Naive B cell (primary cell): ENCODE measurements at regions not wholly inside any gene's neighbourhood (a gene's known extent, or its start where the extent isn't known, plus 50 kb on each side); places are given as distances from the start of the nearest gene placed in this dataset.
"Not testable (repeated sequence)": the region's sequence is repeated elsewhere in the genome, so short reads cannot be mapped to it uniquely, and the experiment has no call there.

Experiments
- ATAC-seq, 2 donors: fragments of 150-1000 bp; cut with Tn5 transposase; 2 replicates each; pipeline ENCODE4 v1.10.0; 2021; ENCODE audit warnings: low read depth in 2 of 2, mild to moderate bottlenecking in 2 of 2, moderate library complexity in 2 of 2
- DNase-seq: peaks from one replicate; pipeline ENCODE4 v3.0.0; 2022
- H3K27ac Mint-ChIP-seq, 6 donors: one replicate each; pipeline ENCODE4 v1.8.0; 2020 to 2022; ENCODE audit warnings: mild to moderate bottlenecking in 6 of 6, mixed read lengths in 6 of 6, moderate library complexity in 5 of 6, inconsistent platforms in 2 of 6
- H3K27me3 Mint-ChIP-seq, 3 donors: one replicate each; pipeline ENCODE4 v1.8.0; 2021 to 2022; ENCODE audit warnings: mixed read lengths in 3 of 3, mild to moderate bottlenecking in 1 of 3
- H3K36me3 Mint-ChIP-seq, 2 donors: one replicate each; pipeline ENCODE4 v1.8.0; 2020 to 2022; ENCODE audit warnings: mixed read lengths in 2 of 2, inconsistent platforms in 1 of 2, mild to moderate bottlenecking in 1 of 2
- H3K4me1 Mint-ChIP-seq, 3 donors: one replicate each; pipeline ENCODE4 v1.8.0; 2020 to 2022; ENCODE audit warnings: mixed read lengths in 3 of 3, inconsistent platforms in 1 of 3, mild to moderate bottlenecking in 1 of 3, moderate library complexity in 1 of 3
- H3K4me3 Mint-ChIP-seq, 8 donors: one replicate each; pipeline ENCODE4 v1.8.0; 2020 to 2022; ENCODE audit warnings: mild to moderate bottlenecking in 8 of 8, mixed read lengths in 8 of 8, moderate library complexity in 8 of 8, inconsistent platforms in 2 of 8
- H3K9me3 Mint-ChIP-seq, 7 donors: one replicate each; pipeline ENCODE4 v1.8.0; 2020 to 2022; ENCODE audit warnings: mixed read lengths in 7 of 7, mild to moderate bottlenecking in 5 of 7, inconsistent platforms in 2 of 7, moderate library complexity in 1 of 7

- H3K4me1 Mint-ChIP-seq: no peaks in the 10 kb centered on the region
- ATAC-seq (no peak), DNase-seq (no peak)
- H3K36me3 Mint-ChIP-seq: no peaks in the 10 kb centered on the region
- peaks cover 0 to 13% (median 3%) of the 10 kb centered on the region in 7 donors for H3K9me3 Mint-ChIP-seq
- no peaks in the 10 kb centered on the region for H3K27me3 Mint-ChIP-seq
- H3K27ac Mint-ChIP-seq: no peak overlapping the region
- no peak overlapping the region for H3K4me3 Mint-ChIP-seq
Observed at GRCh38 chr19:28066161-28066560, 1146.8 kb downstream of the UQCRFS1 start.

GRCh38 chr19:28065026-28065425, 1147.9 kb downstream of the UQCRFS1 start:
- Mint-ChIP-seq H3K27me3 (no peaks in the 10 kb centered on the region), H3K27ac (no peak overlapping the region), H3K36me3 (no peaks in the 10 kb centered on the region), H3K9me3 (peaks cover 0 to 13% (median 5%) of the 10 kb centered on the region in 7 donors), H3K4me1 (no peaks in the 10 kb centered on the region), H3K4me3 (no peak overlapping the region)
- ATAC-seq (no peak), DNase-seq (no peak)

GRCh38 chr19:28063702-28064101, 1149.2 kb downstream of the UQCRFS1 start:
- no peaks in the 10 kb centered on the region for H3K4me1 Mint-ChIP-seq
- no peaks in the 10 kb centered on the region for H3K27me3 Mint-ChIP-seq
- H3K27ac Mint-ChIP-seq: no peak overlapping the region
- H3K36me3 Mint-ChIP-seq: no peaks in the 10 kb centered on the region
- peaks cover 0 to 11% (median 4%) of the 10 kb centered on the region in 7 donors for H3K9me3 Mint-ChIP-seq
- no peak for ATAC-seq
- DNase-seq: no peak
- H3K4me3 Mint-ChIP-seq: no peak overlapping the region

- no peak overlapping the region for H3K4me3 Mint-ChIP-seq
- H3K9me3 Mint-ChIP-seq: peaks cover 2 to 22% (median 8%) of the 10 kb centered on the region in 7 donors
- H3K4me1 Mint-ChIP-seq: no peaks in the 10 kb centered on the region
- DNase-seq (no peak), ATAC-seq (no peak)
- H3K27ac Mint-ChIP-seq: no peak overlapping the region
- no peaks in the 10 kb centered on the region for H3K36me3 Mint-ChIP-seq
- no peaks in the 10 kb centered on the region for H3K27me3 Mint-ChIP-seq
Observed at GRCh38 chr19:28061111-28061510, 1151.8 kb downstream of the UQCRFS1 start.

- peaks cover 8 to 38% (median 21%) of the 10 kb centered on the region in 7 donors for H3K9me3 Mint-ChIP-seq
- not testable (repeated sequence) for ATAC-seq, H3K36me3 Mint-ChIP-seq, H3K27me3 Mint-ChIP-seq, H3K4me3 Mint-ChIP-seq, H3K4me1 Mint-ChIP-seq, H3K27ac Mint-ChIP-seq, DNase-seq
Observed at GRCh38 chr19:28057026-28057425, 1155.9 kb downstream of the UQCRFS1 start.

GRCh38 chr19:28051047-28051446, 1161.9 kb downstream of the UQCRFS1 start:
- Mint-ChIP-seq H3K9me3 (peaks cover 16 to 26% (median 17%) of the 10 kb centered on the region in 7 donors), H3K27ac (no peak overlapping the region), H3K36me3 (no peaks in the 10 kb centered on the region), H3K4me3 (no peak overlapping the region), H3K27me3 (no peaks in the 10 kb centered on the region), H3K4me1 (no peaks in the 10 kb centered on the region)
- no peak for ATAC-seq
- DNase-seq: no peak

GRCh38 chr19:28049875-28050274, 1163.1 kb downstream of the UQCRFS1 start:
- Mint-ChIP-seq H3K4me1 (no peaks in the 10 kb centered on the region), H3K27me3 (no peaks in the 10 kb centered on the region), H3K9me3 (peaks cover 6 to 26% (median 17%) of the 10 kb centered on the region in 7 donors), H3K4me3 (no peak overlapping the region), H3K27ac (no peak overlapping the region), H3K36me3 (no peaks in the 10 kb centered on the region)
- no peak for DNase-seq
- ATAC-seq: no peak

- ATAC-seq: no peak
- no peak overlapping the region for H3K4me3 Mint-ChIP-seq
- DNase-seq: no peak
- no peak overlapping the region for H3K27ac Mint-ChIP-seq
- peaks cover 3 to 17% (median 11%) of the 10 kb centered on the region in 7 donors for H3K9me3 Mint-ChIP-seq
- H3K4me1 Mint-ChIP-seq: no peaks in the 10 kb centered on the region
- H3K36me3 Mint-ChIP-seq: no peaks in the 10 kb centered on the region
- no peaks in the 10 kb centered on the region for H3K27me3 Mint-ChIP-seq
Observed at GRCh38 chr19:28046932-28047331, 1166.0 kb downstream of the UQCRFS1 start.

GRCh38 chr19:28045621-28046020, 1167.3 kb downstream of the UQCRFS1 start:
- Mint-ChIP-seq H3K4me1 (no peaks in the 10 kb centered on the region), H3K36me3 (no peaks in the 10 kb centered on the region), H3K4me3 (no peak overlapping the region), H3K27ac (no peak overlapping the region), H3K9me3 (peaks cover 3 to 18% (median 6%) of the 10 kb centered on the region in 7 donors), H3K27me3 (no peaks in the 10 kb centered on the region)
- ATAC-seq (no peak), DNase-seq (no peak)

- no peaks in the 10 kb centered on the region for H3K4me1 Mint-ChIP-seq
- no peak overlapping the region for H3K27ac Mint-ChIP-seq
- no peak overlapping the region for H3K4me3 Mint-ChIP-seq
- peaks cover 4 to 18% (median 6%) of the 10 kb centered on the region in 7 donors for H3K9me3 Mint-ChIP-seq
- DNase-seq: no peak
- H3K27me3 Mint-ChIP-seq: no peaks in the 10 kb centered on the region
- H3K36me3 Mint-ChIP-seq: no peaks in the 10 kb centered on the region
- no peak for ATAC-seq
Observed at GRCh38 chr19:28044477-28044876, 1168.5 kb downstream of the UQCRFS1 start.

GRCh38 chr19:28042516-28042915, 1170.4 kb downstream of the UQCRFS1 start:
- ATAC-seq (no peak), DNase-seq (no peak)
- peaks cover 0 to 17% (median 7%) of the 10 kb centered on the region in 7 donors for H3K9me3 Mint-ChIP-seq
- H3K27ac Mint-ChIP-seq: no peak overlapping the region
- no peaks in the 10 kb centered on the region for H3K4me1 Mint-ChIP-seq
- H3K4me3 Mint-ChIP-seq: no peak overlapping the region
- H3K36me3 Mint-ChIP-seq: no peaks in the 10 kb centered on the region
- H3K27me3 Mint-ChIP-seq: no peaks in the 10 kb centered on the region

- no peak for DNase-seq
- Mint-ChIP-seq H3K4me3 (no peak overlapping the region), H3K27me3 (no peaks in the 10 kb centered on the region), H3K9me3 (peaks cover 0 to 14% (median 8%) of the 10 kb centered on the region in 7 donors), H3K36me3 (no peaks in the 10 kb centered on the region), H3K4me1 (no peaks in the 10 kb centered on the region), H3K27ac (no peak overlapping the region)
- no peak for ATAC-seq
Observed at GRCh38 chr19:28039677-28040381, 1173.1 kb downstream of the UQCRFS1 start.

- Mint-ChIP-seq H3K9me3 (peaks cover 0 to 15% (median 11%) of the 10 kb centered on the region in 7 donors), H3K4me1 (no peaks in the 10 kb centered on the region)
Observed at GRCh38 chr19:28037186-28037585, 1175.8 kb downstream of the UQCRFS1 start.

GRCh38 chr19:28036486-28036885, 1176.5 kb downstream of the UQCRFS1 start:
- Mint-ChIP-seq H3K36me3 (no peaks in the 10 kb centered on the region), H3K27ac (no peak overlapping the region), H3K27me3 (no peaks in the 10 kb centered on the region), H3K4me3 (no peak overlapping the region), H3K4me1 (no peaks in the 10 kb centered on the region), H3K9me3 (peaks cover 0 to 14% (median 12%) of the 10 kb centered on the region in 7 donors)
- DNase-seq: no peak
- no peak for ATAC-seq

More at GRCh38 chr19:28037186-28037585, 1175.8 kb downstream of the UQCRFS1 start:
- no peaks in the 10 kb centered on the region for H3K27me3 Mint-ChIP-seq
- DNase-seq (no peak), ATAC-seq (no peak)
- no peak overlapping the region for H3K4me3 Mint-ChIP-seq
- H3K36me3 Mint-ChIP-seq: no peaks in the 10 kb centered on the region
- H3K27ac Mint-ChIP-seq: no peak overlapping the region
